Activated T-cell treated with anti-CD3 and anti-CD28 coated beads for 4 hours (primary cell): ENCODE measurements at regions not wholly inside any gene's neighbourhood (a gene's known extent, or its start where the extent isn't known, plus 50 kb on each side); places are given as distances from the start of the nearest gene placed in this dataset.
"Not testable (repeated sequence)": the region's sequence is repeated elsewhere in the genome, so short reads cannot be mapped to it uniquely, and the experiment has no call there.

Experiments
- DNase-seq: peaks from one replicate; pipeline ENCODE4 v3.0.0-alpha.2; 2020

GRCh38 chr5:38143384-38143783, 115.0 kb upstream of the EGFLAM start:
- DNase-seq, result no peak

- no peak for DNase-seq
Observed at GRCh38 chr5:38141665-38142064, 116.7 kb upstream of the EGFLAM start.

GRCh38 chr5:38138574-38138973, 119.8 kb upstream of the EGFLAM start:
- DNase-seq, result no peak

- no peak for DNase-seq
Observed at GRCh38 chr5:38135486-38136039, 122.8 kb upstream of the EGFLAM start.

- no peak for DNase-seq
Observed at GRCh38 chr5:38134810-38135209, 123.5 kb upstream of the EGFLAM start.

- DNase-seq, result not testable (repeated sequence)
Observed at GRCh38 chr5:38134294-38134693, 124.1 kb upstream of the EGFLAM start.

- no peak for DNase-seq
Observed at GRCh38 chr5:38131686-38132085, 126.7 kb upstream of the EGFLAM start.

- DNase-seq, result no peak
Observed at GRCh38 chr5:38124321-38124720, 134.0 kb upstream of the EGFLAM start.

GRCh38 chr5:38121420-38121819, 136.9 kb upstream of the EGFLAM start:
- DNase-seq, result no peak

GRCh38 chr5:38119836-38120235, 138.5 kb upstream of the EGFLAM start:
- DNase-seq, result no peak

GRCh38 chr5:38117784-38118479, 140.4 kb upstream of the EGFLAM start:
- no peak for DNase-seq

- no peak for DNase-seq
Observed at GRCh38 chr5:38115318-38115827, 143.0 kb upstream of the EGFLAM start.

GRCh38 chr5:38113880-38114279, 144.5 kb upstream of the EGFLAM start:
- no peak for DNase-seq

GRCh38 chr5:38113456-38113855, 144.9 kb upstream of the EGFLAM start:
- no peak for DNase-seq

GRCh38 chr5:38112938-38113337, 145.4 kb upstream of the EGFLAM start:
- DNase-seq, result no peak

- no peak for DNase-seq
Observed at GRCh38 chr5:38110130-38110529, 148.2 kb upstream of the EGFLAM start.

GRCh38 chr5:38107096-38107495, 151.3 kb upstream of the EGFLAM start:
- no peak for DNase-seq

GRCh38 chr5:38105801-38106200, 152.6 kb upstream of the EGFLAM start:
- no peak for DNase-seq

- no peak for DNase-seq
Observed at GRCh38 chr5:38105231-38105570, 153.2 kb upstream of the EGFLAM start.

GRCh38 chr5:38104497-38105230, 153.7 kb upstream of the EGFLAM start:
- no peak for DNase-seq

GRCh38 chr5:38101897-38102296, 156.5 kb upstream of the EGFLAM start:
- DNase-seq, result no peak

GRCh38 chr5:38099205-38100168, 158.9 kb upstream of the EGFLAM start:
- no peak for DNase-seq

- DNase-seq, result no peak
Observed at GRCh38 chr5:38094889-38095288, 163.5 kb upstream of the EGFLAM start.
